Uterus (tissue), 2 donors: ENCODE measurements at regions not wholly inside any gene's neighbourhood (a gene's known extent, or its start where the extent isn't known, plus 50 kb on each side); places are given as distances from the start of the nearest gene placed in this dataset.

ENCODE experiments used
- POLR2A ChIP-seq, 2 donors: fragments of 450-650 bp; IDR thresholded peaks; one replicate each; pipeline ENCODE4 v1.6.1; 2016; ENCODE audit warnings: antibody characterized with exemption in 2 of 2, mild to moderate bottlenecking in 1 of 2, moderate library complexity in 1 of 2
- TF ChIP-seq, protein P1 (sequence below), 4 experiments: fragments of 200-600 bp in 2 of 4; fragments of 450-650 bp in 2 of 4; sonication (generic) in 2 of 4; IDR thresholded peaks; one replicate each; pipeline ENCODE4 v1.5.1; 2016 to 2019; ENCODE audit warnings: antibody characterized with exemption in 4 of 4, mild to moderate bottlenecking in 2 of 4, moderate library complexity in 1 of 4

DNA sequence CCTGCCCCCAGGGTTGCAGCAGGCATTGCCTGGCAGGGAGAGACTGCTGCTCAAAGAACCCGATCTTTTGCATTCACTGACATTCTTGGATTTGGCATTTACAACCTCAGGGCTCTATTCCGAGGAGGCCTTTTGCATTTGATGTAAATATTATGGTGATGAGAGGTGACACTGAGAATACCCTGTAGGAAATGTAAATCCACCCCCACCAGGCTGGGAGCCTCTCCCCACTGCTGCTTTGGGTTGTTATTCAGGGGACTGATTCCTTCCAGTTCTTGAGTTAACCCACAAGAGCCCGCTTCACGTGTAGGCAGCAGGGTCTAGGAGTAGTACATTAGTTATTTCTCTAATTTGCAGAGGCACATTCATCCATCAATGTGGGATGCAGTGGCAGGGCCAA lies 55.5 kb upstream of the ARAP3 start:
- no peak for TF ChIP-seq POLR2A (IDR thresholded peaks at IDR 0.05)
- TF ChIP-seq, protein P1, sequence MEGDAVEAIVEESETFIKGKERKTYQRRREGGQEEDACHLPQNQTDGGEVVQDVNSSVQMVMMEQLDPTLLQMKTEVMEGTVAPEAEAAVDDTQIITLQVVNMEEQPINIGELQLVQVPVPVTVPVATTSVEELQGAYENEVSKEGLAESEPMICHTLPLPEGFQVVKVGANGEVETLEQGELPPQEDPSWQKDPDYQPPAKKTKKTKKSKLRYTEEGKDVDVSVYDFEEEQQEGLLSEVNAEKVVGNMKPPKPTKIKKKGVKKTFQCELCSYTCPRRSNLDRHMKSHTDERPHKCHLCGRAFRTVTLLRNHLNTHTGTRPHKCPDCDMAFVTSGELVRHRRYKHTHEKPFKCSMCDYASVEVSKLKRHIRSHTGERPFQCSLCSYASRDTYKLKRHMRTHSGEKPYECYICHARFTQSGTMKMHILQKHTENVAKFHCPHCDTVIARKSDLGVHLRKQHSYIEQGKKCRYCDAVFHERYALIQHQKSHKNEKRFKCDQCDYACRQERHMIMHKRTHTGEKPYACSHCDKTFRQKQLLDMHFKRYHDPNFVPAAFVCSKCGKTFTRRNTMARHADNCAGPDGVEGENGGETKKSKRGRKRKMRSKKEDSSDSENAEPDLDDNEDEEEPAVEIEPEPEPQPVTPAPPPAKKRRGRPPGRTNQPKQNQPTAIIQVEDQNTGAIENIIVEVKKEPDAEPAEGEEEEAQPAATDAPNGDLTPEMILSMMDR (IDR thresholded peaks at IDR 0.05) = no peak
